HG03378 (cell line): ENCODE measurements at regions not wholly inside any gene's neighbourhood (a gene's known extent, or its start where the extent isn't known, plus 50 kb on each side); places are given as distances from the start of the nearest gene placed in this dataset.

Experiments
- ATAC-seq: cut with Tn5 transposase; IDR thresholded peaks from one replicate; pipeline ENCODE4 v1.9.1; 2021; ENCODE audit warnings: mild to moderate bottlenecking, moderate library complexity; ENCODE audit not compliant: unreplicated experiment

- ATAC-seq, result no peak
These were observed 919.7 kb upstream of the CADM2 start for GRCh38 chr3:84039099-84039498.

GRCh38 chr3:84042399-84043106 lies 916.2 kb upstream of the CADM2 start:
- ATAC-seq, result no peak

- ATAC-seq, result no peak
These were observed 891.9 kb upstream of the CADM2 start for GRCh38 chr3:84066915-84067314.

- no peak for ATAC-seq
These were observed 885.1 kb upstream of the CADM2 start for GRCh38 chr3:84073664-84074063.

- no peak for ATAC-seq
These were observed 884.0 kb upstream of the CADM2 start for GRCh38 chr3:84074767-84075166.

GRCh38 chr3:84077479-84077878 lies 881.3 kb upstream of the CADM2 start:
- ATAC-seq, result no peak

- ATAC-seq, result no peak
These were observed 876.1 kb upstream of the CADM2 start for GRCh38 chr3:84082726-84083125.

GRCh38 chr3:84092907-84093306 lies 865.9 kb upstream of the CADM2 start:
- ATAC-seq, result no peak

GRCh38 chr3:84096188-84096587 lies 862.6 kb upstream of the CADM2 start:
- no peak for ATAC-seq

- no peak for ATAC-seq
These were observed 857.9 kb upstream of the CADM2 start for GRCh38 chr3:84100861-84101260.

- ATAC-seq, result no peak
These were observed 850.3 kb upstream of the CADM2 start for GRCh38 chr3:84108442-84108971.

GRCh38 chr3:84109911-84110310 lies 848.9 kb upstream of the CADM2 start:
- no peak for ATAC-seq

GRCh38 chr3:84110787-84111186 lies 848.0 kb upstream of the CADM2 start:
- ATAC-seq, result no peak

- no peak for ATAC-seq
These were observed 833.5 kb upstream of the CADM2 start for GRCh38 chr3:84125201-84125721.

- ATAC-seq, result no peak
These were observed 833.0 kb upstream of the CADM2 start for GRCh38 chr3:84125760-84126159.

- no peak for ATAC-seq
These were observed 832.6 kb upstream of the CADM2 start for GRCh38 chr3:84126160-84126559.

GRCh38 chr3:84128024-84128423 lies 830.8 kb upstream of the CADM2 start:
- ATAC-seq, result no peak

GRCh38 chr3:84136425-84136824 lies 822.4 kb upstream of the CADM2 start:
- ATAC-seq, result no peak

- no peak for ATAC-seq
These were observed 818.2 kb upstream of the CADM2 start for GRCh38 chr3:84140631-84141030.

- ATAC-seq, result no peak
These were observed 817.2 kb upstream of the CADM2 start for GRCh38 chr3:84141571-84141970.

- ATAC-seq, result no peak
These were observed 793.5 kb upstream of the CADM2 start for GRCh38 chr3:84165328-84165727.

GRCh38 chr3:84175449-84175848 lies 783.3 kb upstream of the CADM2 start:
- ATAC-seq, result no peak

- ATAC-seq, result no peak
These were observed 773.9 kb upstream of the CADM2 start for GRCh38 chr3:84184937-84185336.
